ENCODE measurements at regions not wholly inside any gene's neighbourhood (a gene's known extent, or its start where the extent isn't known, plus 50 kb on each side); places are given as distances from the start of the nearest gene placed in this dataset.

- no peak for TF ChIP-seq EZH2 (IDR thresholded peaks at IDR 0.05; ENCODE audit: borderline replicate concordance, low read depth, low read length, severe bottlenecking)
- TF ChIP-seq CTCF (IDR thresholded peaks at IDR 0.05; ENCODE audit: borderline replicate concordance, extremely low read depth, low read length, poor library complexity, severe bottlenecking), result no peak
Observed at GRCh38 chr1:222117809-222118208, 375.9 kb upstream of the DUSP10 start.

Data from DND-41 (cell line).